ENCODE measurements at regions not wholly inside any gene's neighbourhood (a gene's known extent, or its start where the extent isn't known, plus 50 kb on each side); places are given as distances from the start of the nearest gene placed in this dataset.
"Not testable (repeated sequence)": the region's sequence is repeated elsewhere in the genome, so short reads cannot be mapped to it uniquely, and the experiment has no call there.

GRCh38 chr3:28042707-28043106 is 198.7 kb upstream of the CMC1 start:
- H3K4me3 ChIP-seq (ENCODE audit: low read depth, low read length) = no peak overlapping the region
- no peak for DNase-seq (ENCODE audit: low read depth)
- TF ChIP-seq CTCF (IDR thresholded peaks at IDR 0.05; ENCODE audit: low read depth, low read length, missing control alignments) = no peak
- in situ Hi-C loops (cut with HindIII; ENCODE audit: low sequenced_read_pairs) = no loop called here

GRCh38 chr3:28050120-28050519 is 191.3 kb upstream of the CMC1 start:
- no peak for DNase-seq (ENCODE audit: low read depth)
- TF ChIP-seq CTCF (IDR thresholded peaks at IDR 0.05; ENCODE audit: low read depth, low read length, missing control alignments) = no peak
- H3K4me3 ChIP-seq (ENCODE audit: low read depth, low read length) = no peak overlapping the region
- in situ Hi-C loops (cut with HindIII; ENCODE audit: low sequenced_read_pairs) = no loop called here

GRCh38 chr3:28050885-28051284 is 190.5 kb upstream of the CMC1 start:
- no peak overlapping the region for H3K4me3 ChIP-seq (ENCODE audit: low read depth, low read length)
- no peak for DNase-seq (ENCODE audit: low read depth)
- in situ Hi-C loops (cut with HindIII; ENCODE audit: low sequenced_read_pairs) = no loop called here
- no peak for TF ChIP-seq CTCF (IDR thresholded peaks at IDR 0.05; ENCODE audit: low read depth, low read length, missing control alignments)

GRCh38 chr3:28053759-28054158 is 187.7 kb upstream of the CMC1 start:
- H3K4me3 ChIP-seq (ENCODE audit: low read depth, low read length) = no peak overlapping the region
- no peak for DNase-seq (ENCODE audit: low read depth)
- in situ Hi-C loops (cut with HindIII; ENCODE audit: low sequenced_read_pairs) = no loop called here
- no peak for TF ChIP-seq CTCF (IDR thresholded peaks at IDR 0.05; ENCODE audit: low read depth, low read length, missing control alignments)

GRCh38 chr3:28056806-28057205 is 184.6 kb upstream of the CMC1 start:
- DNase-seq (ENCODE audit: low read depth) = no peak
- in situ Hi-C loops (cut with HindIII; ENCODE audit: low sequenced_read_pairs) = no loop called here
- no peak for TF ChIP-seq CTCF (IDR thresholded peaks at IDR 0.05; ENCODE audit: low read depth, low read length, missing control alignments)
- H3K4me3 ChIP-seq (ENCODE audit: low read depth, low read length) = no peak overlapping the region

GRCh38 chr3:28057539-28057938 is 183.9 kb upstream of the CMC1 start:
- in situ Hi-C loops (cut with HindIII; ENCODE audit: low sequenced_read_pairs) = no loop called here
- no peak for TF ChIP-seq CTCF (IDR thresholded peaks at IDR 0.05; ENCODE audit: low read depth, low read length, missing control alignments)
- no peak overlapping the region for H3K4me3 ChIP-seq (ENCODE audit: low read depth, low read length)
- no peak for DNase-seq (ENCODE audit: low read depth)

- H3K4me3 ChIP-seq (ENCODE audit: low read depth, low read length); in situ Hi-C loops (cut with HindIII; ENCODE audit: low sequenced_read_pairs); DNase-seq (ENCODE audit: low read depth): not testable (repeated sequence)
These were observed 182.2 kb upstream of the CMC1 start for GRCh38 chr3:28059199-28059598.

Measured in astrocyte of the cerebellum (primary cell).